ENCODE measurements at regions not wholly inside any gene's neighbourhood (a gene's known extent, or its start where the extent isn't known, plus 50 kb on each side); places are given as distances from the start of the nearest gene placed in this dataset.
"Not testable (repeated sequence)": the region's sequence is repeated elsewhere in the genome, so short reads cannot be mapped to it uniquely, and the experiment has no call there.

GRCh38 chr10:3563298-3563697 lies 221.7 kb downstream of the KLF6 start:
- TF ChIP-seq EP300 (IDR thresholded peaks at IDR 0.05) (no peak), POLR2AphosphoS5 (IDR thresholded peaks at IDR 0.05) (no peak), POLR2A (IDR thresholded peaks at IDR 0.05) (no peak), CTCF (IDR thresholded peaks at IDR 0.05) (no peak)
- no peaks in the 10 kb centered on the region for H3K27me3 ChIP-seq
- no peaks in the 10 kb centered on the region for H3K9me3 ChIP-seq
- H3K4me3 ChIP-seq, result no peak overlapping the region
- no peaks in the 10 kb centered on the region for H3K4me1 ChIP-seq
- no peak overlapping the region for H3K27ac ChIP-seq
- DNase-seq (ENCODE audit: low spot score in 2 of 2), result no peak
- 83% methylated on average over 3 of the region's 3 CpGs for WGBS
- H3K36me3 ChIP-seq, result no peaks in the 10 kb centered on the region

GRCh38 chr10:3560628-3561027 lies 224.4 kb downstream of the KLF6 start:
- WGBS, result 95% methylated on average over 3 of the region's 3 CpGs
- H3K4me3 ChIP-seq; H3K4me1 ChIP-seq; H3K9me3 ChIP-seq; H3K36me3 ChIP-seq; H3K27me3 ChIP-seq; DNase-seq (ENCODE audit: low spot score in 2 of 2); H3K27ac ChIP-seq: not testable (repeated sequence)

- H3K36me3 ChIP-seq, result no peaks in the 10 kb centered on the region
- no peak for DNase-seq (ENCODE audit: low spot score in 2 of 2)
- no peak overlapping the region for H3K27ac ChIP-seq
These were observed 225.5 kb downstream of the KLF6 start for GRCh38 chr10:3559527-3559926.

GRCh38 chr10:3559011-3559410 lies 226.0 kb downstream of the KLF6 start:
- DNase-seq (ENCODE audit: low spot score in 2 of 2), result no peak
- no peak for TF ChIP-seq POLR2A (IDR thresholded peaks at IDR 0.05)
- TF ChIP-seq EP300 (IDR thresholded peaks at IDR 0.05), result no peak
- TF ChIP-seq CTCF (IDR thresholded peaks at IDR 0.05), result no peak
- no peak for TF ChIP-seq POLR2AphosphoS5 (IDR thresholded peaks at IDR 0.05)
- Histone ChIP-seq H3K9me3 (no peaks in the 10 kb centered on the region), H3K27me3 (no peaks in the 10 kb centered on the region), H3K4me3 (no peak overlapping the region), H3K36me3 (no peaks in the 10 kb centered on the region), H3K27ac (no peak overlapping the region), H3K4me1 (no peaks in the 10 kb centered on the region)
- 93% methylated on average over 2 of the region's 2 CpGs for WGBS

More at GRCh38 chr10:3559527-3559926, 225.5 kb downstream of the KLF6 start:
- Histone ChIP-seq H3K4me3 (no peak overlapping the region), H3K27me3 (no peaks in the 10 kb centered on the region), H3K4me1 (no peaks in the 10 kb centered on the region), H3K9me3 (no peaks in the 10 kb centered on the region)
- 76% methylated on average over 3 of the region's 3 CpGs for WGBS
- TF ChIP-seq CTCF (IDR thresholded peaks at IDR 0.05), result no peak
- no peak for TF ChIP-seq POLR2AphosphoS5 (IDR thresholded peaks at IDR 0.05)

- DNase-seq (ENCODE audit: low spot score in 2 of 2); H3K9me3 ChIP-seq; H3K27me3 ChIP-seq; H3K4me1 ChIP-seq; H3K36me3 ChIP-seq; H3K27ac ChIP-seq; H3K4me3 ChIP-seq: not testable (repeated sequence)
- 90% methylated on average over 46 of the region's 46 CpGs for WGBS
These were observed 228.6 kb downstream of the KLF6 start for GRCh38 chr10:3556191-3557017.

- Histone ChIP-seq H3K4me1 (no peaks in the 10 kb centered on the region), H3K27ac (no peak overlapping the region), H3K4me3 (no peak overlapping the region), H3K36me3 (no peaks in the 10 kb centered on the region), H3K27me3 (no peaks in the 10 kb centered on the region), H3K9me3 (no peaks in the 10 kb centered on the region)
- no peak for TF ChIP-seq POLR2A (IDR thresholded peaks at IDR 0.05)
- TF ChIP-seq CTCF (IDR thresholded peaks at IDR 0.05), result no peak
- no peak for TF ChIP-seq POLR2AphosphoS5 (IDR thresholded peaks at IDR 0.05)
- WGBS, result 68% methylated on average over 10 of the region's 10 CpGs
- DNase-seq (ENCODE audit: low spot score in 2 of 2), result no peak
These were observed 230.9 kb downstream of the KLF6 start for GRCh38 chr10:3554121-3554522.

Measured in suprapubic skin (tissue), 4 donors.